GM20000 (cell line): ENCODE measurements at regions not wholly inside any gene's neighbourhood (a gene's known extent, or its start where the extent isn't known, plus 50 kb on each side); places are given as distances from the start of the nearest gene placed in this dataset.

Source experiments
- DNase-seq: peaks from one replicate; pipeline ENCODE4 v3.0.0; 2012; ENCODE audit warnings: low spot score
- CTCF ChIP-seq: IDR thresholded peaks from 2 replicates; pipeline ENCODE4 v1.5.1; 2012; ENCODE audit warnings: mild to moderate bottlenecking, control low read depth; ENCODE audit errors: extremely low read depth, missing control alignments

GRCh38 chr11:98659431-98659830 is 361.3 kb upstream of the CNTN5 start:
- no peak for DNase-seq
- no peak for TF ChIP-seq CTCF

- DNase-seq: no peak
- no peak for TF ChIP-seq CTCF
Observed at GRCh38 chr11:98674390-98674789, 346.4 kb upstream of the CNTN5 start.

- DNase-seq: no peak
- TF ChIP-seq CTCF: no peak
Observed at GRCh38 chr11:98679673-98680072, 341.1 kb upstream of the CNTN5 start.

- DNase-seq: no peak
- no peak for TF ChIP-seq CTCF
Observed at GRCh38 chr11:98701541-98701940, 319.2 kb upstream of the CNTN5 start.

GRCh38 chr11:98703779-98704556 is 316.8 kb upstream of the CNTN5 start:
- no peak for TF ChIP-seq CTCF

GRCh38 chr11:98710026-98710425 is 310.7 kb upstream of the CNTN5 start:
- no peak for TF ChIP-seq CTCF
- DNase-seq: no peak

More at GRCh38 chr11:98703779-98704556, 316.8 kb upstream of the CNTN5 start:
- DNase-seq: no peak

- TF ChIP-seq CTCF: no peak
- DNase-seq: no peak
Observed at GRCh38 chr11:98710986-98711385, 309.8 kb upstream of the CNTN5 start.
